ENCODE measurements at regions not wholly inside any gene's neighbourhood (a gene's known extent, or its start where the extent isn't known, plus 50 kb on each side); places are given as distances from the start of the nearest gene placed in this dataset.

GRCh38 chr7:97578225-97578624, 153.7 kb upstream of the TAC1 start:
- TF ChIP-seq, protein P1, sequence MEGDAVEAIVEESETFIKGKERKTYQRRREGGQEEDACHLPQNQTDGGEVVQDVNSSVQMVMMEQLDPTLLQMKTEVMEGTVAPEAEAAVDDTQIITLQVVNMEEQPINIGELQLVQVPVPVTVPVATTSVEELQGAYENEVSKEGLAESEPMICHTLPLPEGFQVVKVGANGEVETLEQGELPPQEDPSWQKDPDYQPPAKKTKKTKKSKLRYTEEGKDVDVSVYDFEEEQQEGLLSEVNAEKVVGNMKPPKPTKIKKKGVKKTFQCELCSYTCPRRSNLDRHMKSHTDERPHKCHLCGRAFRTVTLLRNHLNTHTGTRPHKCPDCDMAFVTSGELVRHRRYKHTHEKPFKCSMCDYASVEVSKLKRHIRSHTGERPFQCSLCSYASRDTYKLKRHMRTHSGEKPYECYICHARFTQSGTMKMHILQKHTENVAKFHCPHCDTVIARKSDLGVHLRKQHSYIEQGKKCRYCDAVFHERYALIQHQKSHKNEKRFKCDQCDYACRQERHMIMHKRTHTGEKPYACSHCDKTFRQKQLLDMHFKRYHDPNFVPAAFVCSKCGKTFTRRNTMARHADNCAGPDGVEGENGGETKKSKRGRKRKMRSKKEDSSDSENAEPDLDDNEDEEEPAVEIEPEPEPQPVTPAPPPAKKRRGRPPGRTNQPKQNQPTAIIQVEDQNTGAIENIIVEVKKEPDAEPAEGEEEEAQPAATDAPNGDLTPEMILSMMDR (IDR thresholded peaks at IDR 0.05; ENCODE audit: low read length) = no peak
- no peak for TF ChIP-seq EZH2phosphoT487 (IDR thresholded peaks at IDR 0.05; ENCODE audit: low read length)

Data from MM.1S (cell line).